ENCODE measurements at regions not wholly inside any gene's neighbourhood (a gene's known extent, or its start where the extent isn't known, plus 50 kb on each side); places are given as distances from the start of the nearest gene placed in this dataset.

DNA sequence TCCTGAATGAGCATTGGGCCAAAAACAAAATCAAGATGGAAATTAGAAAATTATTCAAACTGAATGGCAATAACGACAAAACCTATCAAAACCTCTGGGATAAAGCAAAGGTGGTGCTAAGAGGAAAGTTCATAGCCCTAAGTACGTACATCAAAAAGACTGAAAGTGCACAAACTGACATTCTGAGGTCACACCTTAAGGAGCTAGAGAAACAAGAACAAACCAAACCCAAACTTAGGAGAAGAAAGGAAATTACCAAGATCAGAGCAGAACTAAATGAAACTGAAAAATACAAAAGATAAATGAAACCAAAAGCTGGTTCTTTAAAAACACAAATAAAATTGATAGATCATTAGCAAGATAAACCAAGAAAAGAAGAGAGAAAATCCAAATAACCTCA, 1543.5 kb upstream of the ACVR2A start:
- no peak for DNase-seq (ENCODE audit: low read depth in 2 of 2)

DNA sequence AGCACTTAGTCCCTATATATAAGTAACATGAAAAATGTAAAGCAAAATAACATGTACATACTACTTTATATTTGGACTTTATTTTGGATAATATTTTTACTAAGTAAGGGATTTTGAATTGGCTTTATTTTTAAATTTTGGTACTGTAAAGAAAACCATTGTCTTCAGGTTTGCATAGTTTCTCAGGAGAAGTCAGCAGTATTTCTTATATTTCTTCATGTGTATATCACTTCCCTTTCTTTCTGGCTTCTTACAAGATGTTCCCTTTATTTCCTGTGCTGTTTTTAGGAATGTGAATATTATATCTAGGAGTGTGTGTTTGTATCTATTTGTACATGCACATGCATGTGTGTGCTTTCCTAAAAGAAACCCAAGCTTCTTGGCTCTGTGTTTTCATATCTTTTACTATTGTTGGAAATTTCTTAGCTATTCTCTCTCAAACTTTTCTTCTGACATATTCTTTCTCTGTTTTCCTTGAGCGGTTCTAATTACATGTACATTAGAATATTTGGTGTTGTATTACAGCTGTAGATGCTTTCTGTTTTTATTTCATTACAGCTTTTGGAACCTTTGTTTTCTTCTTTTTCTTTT, 1549.7 kb upstream of the ACVR2A start:
- no peak for DNase-seq (ENCODE audit: low read depth in 2 of 2)

GRCh38 chr2:146287281-146287680, 1557.5 kb upstream of the ACVR2A start:
- DNase-seq (ENCODE audit: low read depth in 2 of 2): no peak

- no peak for DNase-seq (ENCODE audit: low read depth in 2 of 2)
Observed at GRCh38 chr2:146278881-146279280, 1565.9 kb upstream of the ACVR2A start.

DNA sequence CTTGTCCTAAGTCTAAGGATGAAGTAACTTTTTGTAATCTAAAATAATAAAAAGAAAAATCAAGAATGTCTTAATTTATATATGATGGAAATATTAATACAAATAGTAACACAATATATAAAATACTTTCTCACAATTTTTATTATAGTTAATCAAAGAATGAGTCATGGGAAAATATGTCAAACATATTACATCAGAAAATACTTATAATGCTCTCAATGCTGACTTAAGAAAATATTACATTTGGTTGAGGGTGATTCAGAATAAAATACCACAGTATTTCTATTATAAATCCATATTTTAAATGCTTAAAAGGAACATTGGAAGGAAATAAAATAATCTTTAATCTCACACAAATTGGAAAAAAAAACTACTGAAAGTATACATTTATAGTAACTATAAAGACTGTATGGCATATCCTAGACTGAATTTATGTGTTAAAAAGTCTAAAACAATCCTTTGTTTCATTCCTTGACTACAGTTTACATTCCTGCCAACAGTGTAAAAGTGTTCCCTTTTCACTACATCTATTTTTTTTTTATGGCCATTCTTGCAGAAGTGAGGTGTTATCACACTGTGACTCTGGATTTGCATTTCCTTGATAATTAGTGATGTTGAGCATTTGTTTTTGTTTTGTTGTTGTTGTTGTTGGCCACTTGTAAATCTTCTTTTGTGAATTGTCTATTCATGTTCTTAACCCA, 1573.5 kb upstream of the ACVR2A start:
- DNase-seq (ENCODE audit: low read depth in 2 of 2): no peak

DNA sequence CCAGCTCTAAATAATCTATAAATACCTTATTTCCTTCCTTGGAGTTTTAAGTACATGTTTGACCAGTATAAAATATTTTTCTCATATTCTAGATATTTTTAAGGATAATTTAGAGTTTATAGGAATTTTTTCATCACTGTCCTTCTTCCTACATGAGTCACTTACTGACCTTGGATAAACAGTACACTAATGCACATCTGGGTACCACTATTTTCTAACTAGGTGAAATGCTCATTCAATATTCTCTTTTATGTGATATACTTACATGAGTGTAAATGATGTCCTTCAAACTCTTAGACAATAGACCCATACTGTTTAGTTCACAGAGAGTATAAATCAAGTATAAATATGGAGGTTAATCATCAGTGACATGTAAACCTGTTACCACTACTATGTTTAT, 1574.2 kb upstream of the ACVR2A start:
- no peak for DNase-seq (ENCODE audit: low read depth in 2 of 2)

- DNase-seq (ENCODE audit: low read depth in 2 of 2): no peak
Observed at GRCh38 chr2:146267093-146267492, 1577.7 kb upstream of the ACVR2A start.

DNA sequence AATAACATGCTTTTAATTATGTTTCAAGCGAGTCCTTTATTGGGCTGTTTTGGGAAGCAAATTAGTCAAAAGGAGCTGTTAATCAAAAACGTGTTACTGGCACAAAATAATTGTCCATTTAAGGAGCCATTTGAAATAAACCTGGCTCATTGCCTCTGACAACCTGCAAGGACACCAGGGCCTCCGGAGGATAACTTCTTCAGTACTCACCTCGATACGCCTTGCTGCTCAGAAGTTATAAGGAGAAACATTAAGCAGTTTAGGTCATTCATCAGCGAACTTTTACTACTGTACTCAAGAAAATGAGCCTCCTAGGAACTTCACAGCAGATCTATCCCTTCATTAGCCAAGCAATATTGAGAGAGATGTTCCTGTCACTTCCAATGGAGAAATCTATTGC, 1579.2 kb upstream of the ACVR2A start:
- DNase-seq (ENCODE audit: low read depth in 2 of 2): no peak

- DNase-seq (ENCODE audit: low read depth in 2 of 2): no peak
Observed at GRCh38 chr2:146262606-146263005, 1582.2 kb upstream of the ACVR2A start.

GRCh38 chr2:146260551-146260950, 1584.3 kb upstream of the ACVR2A start:
- DNase-seq (ENCODE audit: low read depth in 2 of 2): no peak

DNA sequence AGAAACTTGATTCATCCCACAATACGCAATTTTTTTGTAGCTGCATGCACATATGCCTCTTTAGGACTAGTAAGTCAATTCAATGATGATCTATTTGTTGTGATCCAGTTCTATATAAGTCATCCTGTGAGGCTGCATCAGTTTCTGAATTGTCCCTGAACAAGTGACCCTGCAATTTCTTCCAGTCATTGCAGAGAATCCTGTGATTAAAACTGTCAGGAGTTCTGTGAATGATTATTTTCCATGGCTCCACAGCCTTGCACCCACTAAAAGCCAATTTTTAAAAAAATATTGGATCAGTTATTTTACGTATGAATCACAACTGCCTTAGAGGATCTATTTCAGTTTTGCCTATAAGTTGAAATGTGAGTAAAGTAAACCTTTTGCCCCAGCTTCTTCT, 1585.0 kb upstream of the ACVR2A start:
- no peak for DNase-seq (ENCODE audit: low read depth in 2 of 2)

GRCh38 chr2:146258071-146258470, 1586.8 kb upstream of the ACVR2A start:
- no peak for DNase-seq (ENCODE audit: low read depth in 2 of 2)

DNA sequence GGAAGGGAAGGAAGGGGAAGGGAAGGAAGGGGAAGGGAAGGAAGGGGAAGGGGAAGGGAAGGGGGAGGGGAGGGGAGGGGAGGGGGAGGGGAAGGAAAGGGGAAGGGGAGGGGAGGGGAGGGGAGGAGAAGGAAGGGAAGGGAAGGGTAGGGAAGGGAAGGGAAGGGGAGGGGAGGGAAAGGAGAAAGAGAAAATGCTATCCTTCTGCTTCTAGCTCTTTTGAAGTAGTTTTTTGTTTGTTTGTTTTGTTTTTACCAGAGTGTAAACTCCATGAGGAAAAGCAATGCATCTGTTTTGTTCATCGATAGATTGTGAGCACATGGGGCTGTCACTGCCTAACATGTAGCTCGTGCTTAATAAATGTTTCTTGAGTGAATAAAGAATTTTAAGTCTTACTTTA, 1592.7 kb upstream of the ACVR2A start:
- DNase-seq (ENCODE audit: low read depth in 2 of 2): no peak

- DNase-seq (ENCODE audit: low read depth in 2 of 2): no peak
Observed at GRCh38 chr2:146251328-146251727, 1593.5 kb upstream of the ACVR2A start.

GRCh38 chr2:146246736-146247523, 1597.9 kb upstream of the ACVR2A start:
- no peak for DNase-seq (ENCODE audit: low read depth in 2 of 2)

DNA sequence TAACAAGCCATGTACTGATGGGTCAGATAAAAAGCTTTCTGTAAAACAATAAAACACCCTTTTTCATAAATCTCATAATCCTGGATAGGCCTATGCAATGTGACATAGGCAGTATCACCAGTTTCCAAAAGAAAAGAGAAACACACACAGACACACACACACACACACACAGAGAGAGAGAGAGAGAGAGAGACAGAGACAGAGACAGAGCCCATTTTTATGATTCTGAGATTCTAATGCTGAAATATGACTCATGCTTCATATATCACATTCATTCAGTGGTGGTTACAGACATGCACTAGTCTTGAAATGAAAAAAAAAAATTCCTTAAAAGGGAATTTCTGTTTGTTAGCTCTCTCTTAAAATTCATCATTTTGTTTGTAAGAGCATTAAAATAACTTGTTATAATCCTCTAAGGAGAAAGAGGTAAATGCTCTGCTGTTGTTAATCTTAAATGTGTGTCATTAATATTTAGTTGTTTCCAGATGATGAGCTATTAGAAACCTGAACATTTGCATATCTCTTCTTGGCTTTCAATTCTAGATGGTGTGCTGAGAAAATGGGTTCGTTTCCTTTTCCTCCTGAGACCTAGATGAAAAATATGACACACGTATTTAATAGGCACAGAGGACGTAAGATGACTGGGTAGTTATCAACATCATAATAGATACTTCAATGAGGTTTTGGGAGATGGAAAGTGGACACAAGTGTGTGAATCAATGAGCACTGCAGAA, 1598.7 kb upstream of the ACVR2A start:
- DNase-seq (ENCODE audit: low read depth in 2 of 2): no peak

DNA sequence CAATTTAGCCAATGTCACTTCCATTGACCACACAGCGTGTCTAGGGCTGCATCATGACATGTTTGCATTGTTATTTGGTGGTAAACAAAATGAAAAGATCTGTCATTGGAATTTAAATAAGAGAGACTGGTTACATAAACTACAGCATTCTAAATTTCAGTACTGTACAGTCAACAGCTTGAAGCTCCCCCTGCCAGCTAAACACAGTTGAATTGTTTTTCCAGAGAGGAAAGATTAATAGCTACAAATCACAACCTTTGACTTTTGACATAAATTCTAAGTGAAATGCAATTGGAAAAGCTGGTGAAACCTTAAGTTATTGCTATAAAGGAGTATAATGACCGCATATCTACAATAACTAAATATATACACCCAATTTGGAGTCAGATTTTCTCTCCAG, 1600.0 kb upstream of the ACVR2A start:
- no peak for DNase-seq (ENCODE audit: low read depth in 2 of 2)

GRCh38 chr2:146244131-146244530, 1600.7 kb upstream of the ACVR2A start:
- DNase-seq (ENCODE audit: low read depth in 2 of 2): no peak

- DNase-seq (ENCODE audit: low read depth in 2 of 2): no peak
Observed at GRCh38 chr2:146241023-146241422, 1603.8 kb upstream of the ACVR2A start.

GRCh38 chr2:146240391-146240790, 1604.4 kb upstream of the ACVR2A start:
- no peak for DNase-seq (ENCODE audit: low read depth in 2 of 2)

GRCh38 chr2:146239392-146240135, 1605.3 kb upstream of the ACVR2A start:
- no peak for DNase-seq (ENCODE audit: low read depth in 2 of 2)

All from stimulated activated CD4-positive, alpha-beta T cell treated with anti-CD3 and anti-CD28 coated beads, Interleukin-1b, Interleukin-23, amount 100 ng/mL, for 4 hours (primary cell).